H1 (cell line): ENCODE measurements at regions not wholly inside any gene's neighbourhood (a gene's known extent, or its start where the extent isn't known, plus 50 kb on each side); places are given as distances from the start of the nearest gene placed in this dataset.

Experiments
- CTCF ChIA-PET: fragments of 300-600 bp; sonication (Branson Sonifier 250); formaldehyde crosslinking; loops from one replicate; lab custom pipeline; 2021; ENCODE audit not compliant: partially characterized antibody; lab: Charles Lee
- POLR2A ChIA-PET: fragments of 300-600 bp; sonication (Branson Sonifier 250); formaldehyde crosslinking; loops from one replicate; lab custom pipeline; 2021; ENCODE audit warnings: inconsistent platforms; ENCODE audit not compliant: partially characterized antibody; lab: Charles Lee
- DNase-seq, 2 experiments: peaks; one replicate each; pipeline versions ENCODE4 v3.0.0 to v3.0.0-alpha.2; 2010 to 2022; ENCODE audit warnings: low spot score in 2 of 2, low read depth in 1 of 2, mixed read lengths in 1 of 2
- FAIRE-seq: peaks from 2 replicates; lab custom pipeline; 2011; peaks lifted over from hg19 to GRCh38; lab: Jason Lieb, UNC
- H2AFZ ChIP-seq: 2 replicates; pipeline ENCODE4 v1.8.1; 2012; ENCODE audit warnings: low read length, inconsistent platforms
- H2AK5ac ChIP-seq: 2 replicates; pipeline ENCODE4 v1.6.1; 2013; ENCODE audit warnings: low read depth, low read length
- H2BK120ac ChIP-seq: replicated peaks from 2 replicates; pipeline ENCODE3; 2013; ENCODE audit warnings: low read depth, low read length, inconsistent platforms
- H2BK12ac ChIP-seq: 2 replicates; pipeline ENCODE4 v1.6.1; 2013; ENCODE audit warnings: low read depth, low read length
- H2BK15ac ChIP-seq: 2 replicates; pipeline ENCODE4 v1.6.1; 2013; ENCODE audit warnings: low read length
- H2BK20ac ChIP-seq: 2 replicates; pipeline ENCODE4 v1.6.1; 2013; ENCODE audit warnings: low read length
- H2BK5ac ChIP-seq: 2 replicates; pipeline ENCODE4 v1.6.1; 2013; ENCODE audit warnings: low read depth, low read length
- H3K14ac ChIP-seq: 2 replicates; pipeline ENCODE4 v1.6.1; 2013; ENCODE audit warnings: inconsistent platforms; ENCODE audit not compliant: insufficient read length
- H3K18ac ChIP-seq: 2 replicates; pipeline ENCODE4 v1.6.1; 2013; ENCODE audit warnings: low read length; ENCODE audit errors: extremely low read depth
- H3K23ac ChIP-seq: 2 replicates; pipeline ENCODE4 v1.6.1; 2013; ENCODE audit warnings: inconsistent platforms; ENCODE audit not compliant: insufficient read length
- H3K23me2 ChIP-seq: 2 replicates; pipeline ENCODE4 v1.6.1; 2013; ENCODE audit warnings: low read depth, low read length
- H3K27ac ChIP-seq: 2 replicates; pipeline ENCODE4 v1.6.1; 2011; ENCODE audit warnings: low read depth, low read length, inconsistent platforms
- H3K27me3 ChIP-seq, 4 experiments: replicated peaks in 1 of 4; 1 replicate in 1 of 4; 2 replicates in 3 of 4; pipeline versions ENCODE4 v1.6.1 to v1.8.1; 2011 to 2013; ENCODE audit warnings: low read length in 3 of 4, mild to moderate bottlenecking in 3 of 4, inconsistent platforms in 2 of 4, mixed read lengths in 2 of 4, moderate library complexity in 1 of 4; ENCODE audit not compliant: control insufficient read depth in 3 of 4, insufficient read depth in 3 of 4; ENCODE audit errors: extremely low read depth in 1 of 4
- H3K36me3 ChIP-seq, 4 experiments: 2 replicates each; pipeline versions ENCODE4 v1.6.1 to v1.8.1; 2011 to 2013; ENCODE audit warnings: mild to moderate bottlenecking in 4 of 4, low read length in 3 of 4, moderate library complexity in 2 of 4, control low read depth in 1 of 4, inconsistent platforms in 1 of 4; ENCODE audit not compliant: insufficient read depth in 4 of 4, control insufficient read depth in 2 of 4
- H3K4ac ChIP-seq: replicated peaks from 2 replicates; pipeline ENCODE3; 2013; ENCODE audit warnings: low read length, low read depth, mixed read lengths, inconsistent platforms; ENCODE audit not compliant: insufficient read length
- H3K4me1 ChIP-seq, 4 experiments: replicated peaks in 1 of 4; 1 replicate in 1 of 4; 2 replicates in 3 of 4; pipeline versions ENCODE4 v1.6.1 to v1.8.1; 2011 to 2013; ENCODE audit warnings: low read length in 3 of 4, inconsistent platforms in 2 of 4, mixed read lengths in 1 of 4; ENCODE audit not compliant: insufficient read depth in 4 of 4, control insufficient read depth in 3 of 4
- H3K4me2 ChIP-seq, 2 experiments: 2 replicates each; pipeline versions ENCODE4 v1.6.1 to v1.8.1; 2011 to 2013; ENCODE audit warnings: low read depth in 2 of 2, low read length in 2 of 2, control low read depth in 1 of 2, inconsistent platforms in 1 of 2, mild to moderate bottlenecking in 1 of 2; ENCODE audit not compliant: insufficient read depth in 1 of 2
- H3K4me3 ChIP-seq, 4 experiments: fragments of 200-600, 300-600 bp in 1 of 4; sonication (generic), shearing (Covaris generic), sonication (Bioruptor Twin) in 1 of 4; 2 replicates each; pipeline versions ENCODE4 v1.5.1 to v1.8.1; 2011 to 2016; ENCODE audit warnings: low read length in 4 of 4, low read depth in 3 of 4, control low read depth in 2 of 4, inconsistent platforms in 2 of 4, mild to moderate bottlenecking in 2 of 4, mixed read lengths in 1 of 4, moderate library complexity in 1 of 4; ENCODE audit not compliant: insufficient read depth in 2 of 4; ENCODE audit errors: extremely low read depth in 1 of 4
- H3K56ac ChIP-seq: replicated peaks from 2 replicates; pipeline ENCODE3; 2013; ENCODE audit warnings: low read depth, mild to moderate bottlenecking, mixed read lengths, low read length, inconsistent platforms; ENCODE audit not compliant: insufficient read length
- H3K79me1 ChIP-seq: 2 replicates; pipeline ENCODE4 v1.6.1; 2013; ENCODE audit warnings: low read depth, low read length, control low read depth
- H3K79me2 ChIP-seq, 2 experiments: 2 replicates each; pipeline versions ENCODE4 v1.6.1 to v1.8.1; 2012 to 2013; ENCODE audit warnings: low read length in 2 of 2, mild to moderate bottlenecking in 2 of 2, inconsistent platforms in 1 of 2; ENCODE audit not compliant: insufficient read depth in 2 of 2, control insufficient read depth in 1 of 2
- H3K9ac ChIP-seq, 4 experiments: replicated peaks in 1 of 4; 1 replicate in 1 of 4; 2 replicates in 3 of 4; pipeline versions ENCODE4 v1.6.1 to v1.8.1; 2011 to 2013; ENCODE audit warnings: low read depth in 3 of 4, low read length in 3 of 4, control low read depth in 2 of 4, mild to moderate bottlenecking in 2 of 4, moderate library complexity in 2 of 4, inconsistent platforms in 1 of 4; ENCODE audit errors: extremely low read depth in 1 of 4
- H3K9me3 ChIP-seq, 2 experiments: 2 replicates each; pipeline versions ENCODE4 v1.6.1 to v1.8.1; 2012 to 2013; ENCODE audit warnings: mild to moderate bottlenecking in 2 of 2, moderate library complexity in 2 of 2, control low read depth in 1 of 2, inconsistent platforms in 1 of 2, low read depth in 1 of 2, low read length in 1 of 2, mixed read lengths in 1 of 2; ENCODE audit not compliant: insufficient read depth in 2 of 2
- H4K20me1 ChIP-seq, 2 experiments: replicated peaks in 1 of 2; 2 replicates each; pipeline versions ENCODE3 to v1.8.1; 2011 to 2013; ENCODE audit warnings: inconsistent platforms in 2 of 2, low read length in 2 of 2, mild to moderate bottlenecking in 1 of 2; ENCODE audit not compliant: insufficient read depth in 2 of 2, control insufficient read depth in 1 of 2
- H4K5ac ChIP-seq: 2 replicates; pipeline ENCODE4 v1.6.1; 2013; ENCODE audit warnings: low read length, low read depth, mixed read lengths, inconsistent platforms; ENCODE audit not compliant: insufficient read length
- H4K8ac ChIP-seq: 2 replicates; pipeline ENCODE4 v1.8.0; 2013; ENCODE audit warnings: mild to moderate bottlenecking, moderate library complexity, low read length, inconsistent platforms; ENCODE audit not compliant: insufficient read depth; ENCODE audit errors: extremely low read depth
- H4K91ac ChIP-seq: replicated peaks from 2 replicates; pipeline ENCODE3; 2013; ENCODE audit warnings: low read length, mixed read lengths, inconsistent platforms; ENCODE audit not compliant: insufficient read length
- ATF2 ChIP-seq: IDR thresholded peaks from 2 replicates; pipeline ENCODE4 v1.6.1; 2012; ENCODE audit warnings: low read length, inconsistent platforms
- CBX8 ChIP-seq: fragments of 300-800, 300-1000 bp; sonication (generic); IDR thresholded peaks from 2 replicates; pipeline ENCODE4 v1.7.1; 2016; ENCODE audit warnings: low read depth, low read length, borderline replicate concordance
- CTCF ChIP-seq, 3 experiments: IDR thresholded peaks; 1 replicate in 2 of 3; 2 replicates in 1 of 3; pipeline versions ENCODE4 v1.5.1 to v1.6.1; 2011; ENCODE audit warnings: low read length in 3 of 3, mild to moderate bottlenecking in 3 of 3, inconsistent platforms in 2 of 3, low read depth in 1 of 3, moderate library complexity in 1 of 3; ENCODE audit not compliant: insufficient read depth in 1 of 3; ENCODE audit errors: control extremely low read depth in 1 of 3
- FOSL1 ChIP-seq: IDR thresholded peaks from 2 replicates; pipeline ENCODE4 v1.6.1; 2011; ENCODE audit warnings: mild to moderate bottlenecking, low read depth, low read length, moderate library complexity; ENCODE audit not compliant: insufficient read depth
- KDM4A ChIP-seq: IDR thresholded peaks from one replicate; pipeline ENCODE4 v1.7.1; 2012; ENCODE audit warnings: low read depth, mild to moderate bottlenecking, moderate library complexity, low read length, inconsistent platforms; ENCODE audit not compliant: severe bottlenecking
- POU5F1 ChIP-seq: IDR thresholded peaks from 2 replicates; pipeline ENCODE4 v1.6.1; 2011; ENCODE audit warnings: low read depth, mild to moderate bottlenecking, low read length, moderate library complexity
- SP4 ChIP-seq: IDR thresholded peaks from 2 replicates; pipeline ENCODE4 v1.6.1; 2012; ENCODE audit warnings: low read length, inconsistent platforms
- TCF12 ChIP-seq: IDR thresholded peaks from 2 replicates; pipeline ENCODE4 v1.6.1; 2011; ENCODE audit warnings: low read depth, mild to moderate bottlenecking, low read length
- WGBS, 2 experiments: shearing (Covaris generic) in 1 of 2; methylation state at CpG; one replicate each; pipeline versions ENCODE4 v1.1.6 to v1.1.7; 2013 to 2015; ENCODE audit warnings: low lambda C conversion rate in 2 of 2, mixed read lengths in 2 of 2, inconsistent platforms in 1 of 2, low coverage in 1 of 2, missing lambda C conversion rate in 1 of 2; ENCODE audit not compliant: insufficient replicate concordance in 2 of 2, insufficient coverage in 1 of 2, insufficient read length in 1 of 2; ENCODE audit errors: extremely low coverage in 1 of 2, missing lambda C conversion rate in 1 of 2; 5-methylcytosine and 5-hydroxymethylcytosine counted together

- H4K5ac ChIP-seq: no peak overlapping the region
- H3K36me3 ChIP-seq: no peaks in the 10 kb centered on the region
- no peaks in the 10 kb centered on the region for H3K79me2 ChIP-seq
- no peak overlapping the region for H3K23ac ChIP-seq
- no peaks in the 10 kb centered on the region for H3K4me1 ChIP-seq
- no peaks in the 10 kb centered on the region for H3K23me2 ChIP-seq
- H3K4me2 ChIP-seq: no peak overlapping the region
- H2BK120ac ChIP-seq: no peak overlapping the region
- no peaks in the 10 kb centered on the region for H3K27me3 ChIP-seq
- H3K4ac ChIP-seq: no peak overlapping the region
- TF ChIP-seq TCF12 (no peak), CTCF (IDR thresholded peaks at IDR 0.05; ENCODE audit: control extremely low read depth in 1 of 3, insufficient read depth in 1 of 3, low read depth in 1 of 3, low read length in 3 of 3) (no peak), POU5F1 (no peak), FOSL1 (no peak), SP4 (no peak), ATF2 (no peak), CBX8 (no peak), KDM4A (no peak)
- no peak overlapping the region for H2BK5ac ChIP-seq
- POLR2A ChIA-PET: no interaction called here
- H2BK15ac ChIP-seq: no peak overlapping the region
- H2BK12ac ChIP-seq: no peak overlapping the region
- no peaks in the 10 kb centered on the region for H4K20me1 ChIP-seq
- H3K9me3 ChIP-seq: no peaks in the 10 kb centered on the region
- H2BK20ac ChIP-seq: no peak overlapping the region
- FAIRE-seq: no peak
- no peak overlapping the region for H3K18ac ChIP-seq
- WGBS, 2 experiments: 100% methylated on average over 1 of the region's 1 CpG; no CpG with 5 or more reads in 1 of the 2 experiments
- H3K56ac ChIP-seq: no peak overlapping the region
- no peak for DNase-seq
- H4K91ac ChIP-seq: no peak overlapping the region
- H3K4me3 ChIP-seq: no peak overlapping the region
- H3K27ac ChIP-seq: no peak overlapping the region
- no peak overlapping the region for H4K8ac ChIP-seq
- no peak overlapping the region for H3K9ac ChIP-seq
- H2AK5ac ChIP-seq: no peak overlapping the region
- CTCF ChIA-PET: no interaction called here
- no peaks in the 10 kb centered on the region for H3K79me1 ChIP-seq
- no peak overlapping the region for H3K14ac ChIP-seq
- H2AFZ ChIP-seq: no peak overlapping the region
Measured at GRCh38 chr7:90025771-90026170, 128.5 kb upstream of the STEAP1 start.
